Keratinocyte (primary cell): ENCODE measurements at regions not wholly inside any gene's neighbourhood (a gene's known extent, or its start where the extent isn't known, plus 50 kb on each side); places are given as distances from the start of the nearest gene placed in this dataset.
"Not testable (repeated sequence)": the region's sequence is repeated elsewhere in the genome, so short reads cannot be mapped to it uniquely, and the experiment has no call there.

Source experiments
- DNase-seq: peaks from one replicate; pipeline ENCODE4 v3.0.0-alpha.2; 2011; ENCODE audit warnings: low read depth, missing footprints, low spot score
- FAIRE-seq: peaks from 2 replicates; lab custom pipeline; 2011; peaks lifted over from hg19 to GRCh38; lab: Jason Lieb, UNC
- H2AFZ ChIP-seq: 2 replicates; pipeline ENCODE4 v1.6.0; 2012; ENCODE audit warnings: low read length, control low read depth, inconsistent platforms; ENCODE audit not compliant: control insufficient read depth
- H3K27ac ChIP-seq: 2 replicates; pipeline ENCODE4 v1.5.1; 2011; ENCODE audit warnings: low read length; ENCODE audit not compliant: control insufficient read depth, insufficient read depth
- H3K27me3 ChIP-seq: 3 replicates; pipeline ENCODE4 v1.6.0; 2011; ENCODE audit warnings: low read length; ENCODE audit not compliant: control insufficient read depth, insufficient read depth; ENCODE audit errors: extremely low read depth
- H3K36me3 ChIP-seq, 2 experiments: 2 replicates in 1 of 2; 3 replicates in 1 of 2; pipeline ENCODE4 v1.5.1; 2011; ENCODE audit warnings: low read length in 2 of 2, mild to moderate bottlenecking in 1 of 2; ENCODE audit not compliant: control insufficient read depth in 2 of 2, insufficient read depth in 2 of 2; ENCODE audit errors: extremely low read depth in 1 of 2
- H3K4me1 ChIP-seq: 3 replicates; pipeline ENCODE4 v1.5.1; 2011; ENCODE audit warnings: low read length; ENCODE audit not compliant: control insufficient read depth, insufficient read depth; ENCODE audit errors: extremely low read depth
- H3K4me2 ChIP-seq: 3 replicates; pipeline ENCODE4 v1.6.0; 2011; ENCODE audit warnings: low read depth, low read length; ENCODE audit not compliant: control insufficient read depth, insufficient read depth; ENCODE audit errors: extremely low read depth
- H3K4me3 ChIP-seq, 3 experiments: fragments of 200-600 bp in 1 of 3; sonication (generic) in 1 of 3; 2 replicates in 2 of 3; 3 replicates in 1 of 3; pipeline ENCODE4 v1.5.1; 2011 to 2016; ENCODE audit warnings: low read length in 3 of 3, mild to moderate bottlenecking in 3 of 3, control low read depth in 2 of 3, inconsistent platforms in 1 of 3, low read depth in 1 of 3, mixed read lengths in 1 of 3, mixed run types in 1 of 3, moderate library complexity in 1 of 3; ENCODE audit not compliant: control insufficient read depth in 2 of 3, insufficient read depth in 2 of 3; ENCODE audit errors: extremely low read depth in 1 of 3
- H3K79me2 ChIP-seq: 2 replicates; pipeline ENCODE4 v1.6.0; 2012; ENCODE audit warnings: low read length; ENCODE audit not compliant: control insufficient read depth, insufficient read depth
- H3K9ac ChIP-seq: 3 replicates; pipeline ENCODE4 v1.6.0; 2011; ENCODE audit warnings: low read length; ENCODE audit not compliant: control insufficient read depth, insufficient read depth; ENCODE audit errors: extremely low read depth
- H3K9me1 ChIP-seq: 3 replicates; pipeline ENCODE4 v1.6.0; 2011; ENCODE audit warnings: low read length; ENCODE audit not compliant: control insufficient read depth, insufficient read depth; ENCODE audit errors: extremely low read depth
- H3K9me3 ChIP-seq: 2 replicates; pipeline ENCODE4 v1.5.1; 2012; ENCODE audit warnings: low read depth, low read length; ENCODE audit not compliant: control insufficient read depth
- H4K20me1 ChIP-seq: 3 replicates; pipeline ENCODE4 v1.6.0; 2011; ENCODE audit warnings: low read length; ENCODE audit not compliant: control insufficient read depth, insufficient read depth; ENCODE audit errors: extremely low read depth
- EZH2 ChIP-seq: IDR thresholded peaks from one replicate; pipeline ENCODE4 v1.6.1; 2012; ENCODE audit warnings: inconsistent platforms, mild to moderate bottlenecking, low read length, moderate library complexity
- dilution Hi-C: fragments of 300-500 bp; cut with MboI; formaldehyde crosslinking; loops from one replicate; pipeline ENCODE4 v1.7.0; 2020; ENCODE audit warnings: low sequenced_read_pairs; ENCODE audit not compliant: extremely low pct_ligation_motif_present
- TF ChIP-seq, protein P1 (sequence below), 3 experiments: IDR thresholded peaks in 1 of 3; conservative IDR thresholded peaks in 1 of 3; optimal IDR thresholded peaks in 1 of 3; 2 replicates in 2 of 3; 3 replicates in 1 of 3; pipeline versions ENCODE3 to v1.5.1; 2011; ENCODE audit warnings: low read length in 3 of 3, mild to moderate bottlenecking in 3 of 3, moderate library complexity in 2 of 3, control low read depth in 1 of 3, inconsistent platforms in 1 of 3; ENCODE audit not compliant: insufficient read depth in 2 of 3; ENCODE audit errors: extremely low read depth in 1 of 3

- H3K4me3 ChIP-seq, result no peak overlapping the region
- peaks cover 33% of the 10 kb centered on the region for H3K27me3 ChIP-seq
- DNase-seq, result no peak
- H2AFZ ChIP-seq, result no peak overlapping the region
- no peaks in the 10 kb centered on the region for H3K79me2 ChIP-seq
- no peak overlapping the region for H3K4me2 ChIP-seq
- H4K20me1 ChIP-seq, result no peaks in the 10 kb centered on the region
- no peak for FAIRE-seq
- no peak overlapping the region for H3K27ac ChIP-seq
- no peaks in the 10 kb centered on the region for H3K36me3 ChIP-seq
- no peaks in the 10 kb centered on the region for H3K9me1 ChIP-seq
- no peaks in the 10 kb centered on the region for H3K9me3 ChIP-seq
- no peaks in the 10 kb centered on the region for H3K4me1 ChIP-seq
- no peak for TF ChIP-seq EZH2
- TF ChIP-seq, protein P1, sequence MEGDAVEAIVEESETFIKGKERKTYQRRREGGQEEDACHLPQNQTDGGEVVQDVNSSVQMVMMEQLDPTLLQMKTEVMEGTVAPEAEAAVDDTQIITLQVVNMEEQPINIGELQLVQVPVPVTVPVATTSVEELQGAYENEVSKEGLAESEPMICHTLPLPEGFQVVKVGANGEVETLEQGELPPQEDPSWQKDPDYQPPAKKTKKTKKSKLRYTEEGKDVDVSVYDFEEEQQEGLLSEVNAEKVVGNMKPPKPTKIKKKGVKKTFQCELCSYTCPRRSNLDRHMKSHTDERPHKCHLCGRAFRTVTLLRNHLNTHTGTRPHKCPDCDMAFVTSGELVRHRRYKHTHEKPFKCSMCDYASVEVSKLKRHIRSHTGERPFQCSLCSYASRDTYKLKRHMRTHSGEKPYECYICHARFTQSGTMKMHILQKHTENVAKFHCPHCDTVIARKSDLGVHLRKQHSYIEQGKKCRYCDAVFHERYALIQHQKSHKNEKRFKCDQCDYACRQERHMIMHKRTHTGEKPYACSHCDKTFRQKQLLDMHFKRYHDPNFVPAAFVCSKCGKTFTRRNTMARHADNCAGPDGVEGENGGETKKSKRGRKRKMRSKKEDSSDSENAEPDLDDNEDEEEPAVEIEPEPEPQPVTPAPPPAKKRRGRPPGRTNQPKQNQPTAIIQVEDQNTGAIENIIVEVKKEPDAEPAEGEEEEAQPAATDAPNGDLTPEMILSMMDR (optimal IDR thresholded peaks at IDR 0.05 in 1 of 3, IDR thresholded peaks at IDR 0.05 in 1 of 3, conservative IDR thresholded peaks at IDR 0.05 in 1 of 3; ENCODE audit: extremely low read depth in 1 of 3, insufficient read depth in 2 of 3, low read length in 3 of 3), result no peak
- dilution Hi-C loops, result no loop called here
- H3K9ac ChIP-seq, result no peak overlapping the region
Observed at GRCh38 chr17:77531641-77532040, 390.9 kb downstream of the SEC14L1 start.

DNA sequence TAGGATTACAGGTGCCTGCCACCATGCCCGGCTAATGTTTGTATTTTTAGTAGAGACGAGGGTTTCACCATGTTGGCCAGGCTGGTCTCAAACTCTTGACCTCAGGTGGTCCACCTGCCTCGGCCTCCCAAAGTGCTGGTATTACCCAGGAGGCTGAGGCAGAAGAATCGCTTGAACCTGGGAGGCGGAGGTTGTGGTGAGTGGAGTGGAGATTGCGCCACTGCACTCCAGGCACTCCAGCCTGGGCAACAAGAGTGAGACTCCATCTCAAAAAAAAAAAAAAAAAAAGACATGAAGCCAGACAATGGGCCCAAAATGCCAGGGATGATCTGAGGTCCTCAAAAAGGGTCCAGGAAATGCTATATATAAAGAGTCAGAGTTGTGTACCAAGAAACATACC, 392.9 kb downstream of the SEC14L1 start:
- H3K9me1 ChIP-seq, H3K4me1 ChIP-seq, H4K20me1 ChIP-seq, H3K27ac ChIP-seq, H2AFZ ChIP-seq, H3K36me3 ChIP-seq, H3K4me2 ChIP-seq, H3K4me3 ChIP-seq, H3K9me3 ChIP-seq, DNase-seq, H3K79me2 ChIP-seq, dilution Hi-C loops, H3K9ac ChIP-seq, FAIRE-seq: not testable (repeated sequence)
- peaks cover 19% of the 10 kb centered on the region for H3K27me3 ChIP-seq

DNA sequence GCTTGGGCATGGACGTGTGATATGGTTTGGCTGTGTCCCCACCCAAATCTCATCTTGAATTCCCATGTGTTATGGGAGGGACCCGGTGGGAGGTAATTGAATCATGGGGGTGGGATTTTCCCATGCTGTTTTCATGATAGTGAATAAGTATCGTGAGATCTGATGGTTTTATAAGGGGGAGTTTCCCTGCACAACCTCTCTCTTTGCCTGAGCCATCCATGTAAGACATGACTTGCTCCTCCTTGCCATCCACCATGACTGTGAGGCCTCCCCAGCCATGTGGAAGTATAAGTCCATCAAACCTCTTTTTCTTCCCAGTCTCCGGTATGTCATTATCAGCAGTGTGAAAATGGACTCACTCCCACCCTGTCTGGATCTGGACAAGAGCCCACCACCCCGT, 393.4 kb downstream of the SEC14L1 start:
- peaks cover 15% of the 10 kb centered on the region for H3K27me3 ChIP-seq
- no peak overlapping the region for H2AFZ ChIP-seq
- H3K4me2 ChIP-seq, result no peak overlapping the region
- H3K27ac ChIP-seq, result no peak overlapping the region
- no peak overlapping the region for H3K4me3 ChIP-seq
- H3K4me1 ChIP-seq, result no peaks in the 10 kb centered on the region
- TF ChIP-seq, protein P1 (optimal IDR thresholded peaks at IDR 0.05 in 1 of 3, IDR thresholded peaks at IDR 0.05 in 1 of 3, conservative IDR thresholded peaks at IDR 0.05 in 1 of 3; ENCODE audit: extremely low read depth in 1 of 3, insufficient read depth in 2 of 3, low read length in 3 of 3), result no peak
- no peak for TF ChIP-seq EZH2
- H3K36me3 ChIP-seq, result no peaks in the 10 kb centered on the region
- no peaks in the 10 kb centered on the region for H3K79me2 ChIP-seq
- no peaks in the 10 kb centered on the region for H3K9me1 ChIP-seq
- dilution Hi-C loops, result no loop called here
- FAIRE-seq (no peak), DNase-seq (no peak)
- H4K20me1 ChIP-seq, result no peaks in the 10 kb centered on the region
- no peaks in the 10 kb centered on the region for H3K9me3 ChIP-seq
- H3K9ac ChIP-seq, result no peak overlapping the region
